ENCODE measurements at regions not wholly inside any gene's neighbourhood (a gene's known extent, or its start where the extent isn't known, plus 50 kb on each side); places are given as distances from the start of the nearest gene placed in this dataset.

DNA sequence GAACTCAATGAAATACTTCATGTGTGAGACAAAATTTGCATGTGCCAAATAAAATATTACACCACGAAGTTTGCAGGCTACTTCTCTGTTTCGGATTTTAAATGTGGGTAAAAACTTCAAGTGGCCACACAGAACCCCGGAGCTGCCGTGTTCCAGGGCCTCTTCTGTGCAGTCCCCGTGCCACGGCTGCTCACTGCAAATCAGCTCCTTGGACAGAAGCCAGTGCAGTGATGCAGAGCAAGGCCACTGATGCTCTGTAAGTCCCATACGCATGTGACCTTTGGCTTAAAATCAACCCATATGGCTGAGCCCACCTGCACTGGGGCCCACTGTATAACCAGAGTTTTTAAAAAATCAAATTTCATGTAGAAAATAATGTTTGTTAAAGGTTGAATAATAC is 1309.4 kb downstream of the TBC1D22A start:
- TF ChIP-seq POLR2A (IDR thresholded peaks at IDR 0.05; ENCODE audit: low read depth, low read length) (no peak), POLR2AphosphoS5 (IDR thresholded peaks at IDR 0.05; ENCODE audit: low read depth, low read length) (no peak), TAF1 (IDR thresholded peaks at IDR 0.05; ENCODE audit: low read depth, low read length) (no peak), SPI1 (IDR thresholded peaks at IDR 0.05; ENCODE audit: low read depth, low read length) (no peak), POU2F2 (IDR thresholded peaks at IDR 0.05; ENCODE audit: low read depth, low read length) (no peak)

Data from GM12891 (cell line).